GM12892 (cell line): ENCODE measurements at regions not wholly inside any gene's neighbourhood (a gene's known extent, or its start where the extent isn't known, plus 50 kb on each side); places are given as distances from the start of the nearest gene placed in this dataset.

Experiments used
- POLR2A ChIP-seq: IDR thresholded peaks from 2 replicates; pipeline ENCODE4 v1.6.1; 2011; ENCODE audit warnings: low read depth, low read length, control low read depth
- POLR2AphosphoS5 ChIP-seq: IDR thresholded peaks from 2 replicates; pipeline ENCODE4 v1.6.1; 2011; ENCODE audit warnings: low read depth, low read length, control low read depth
- TAF1 ChIP-seq: IDR thresholded peaks from 2 replicates; pipeline ENCODE4 v1.6.1; 2011; ENCODE audit warnings: low read depth, mild to moderate bottlenecking, control low read depth, low read length, borderline replicate concordance

DNA sequence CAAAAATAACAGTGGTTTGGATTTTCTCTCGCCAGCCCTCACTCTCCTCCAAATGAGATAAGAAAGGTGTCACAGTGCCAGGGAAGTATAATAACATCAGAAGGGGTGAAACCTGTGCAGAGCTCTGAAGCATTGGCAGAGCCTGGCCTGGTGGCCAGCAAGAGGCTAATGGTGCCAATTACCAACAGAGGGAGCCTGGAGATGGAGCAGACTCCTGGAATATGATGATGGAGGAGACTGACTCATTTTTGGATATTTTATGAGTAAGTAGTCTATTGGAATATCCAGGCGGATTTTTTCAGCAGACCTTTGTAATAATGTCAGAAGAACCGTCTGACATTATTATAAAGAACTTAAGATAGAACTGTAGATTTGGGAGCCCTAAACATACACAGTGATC, 442.6 kb upstream of the MARCKS start:
- TF ChIP-seq POLR2AphosphoS5 (no peak), TAF1 (no peak), POLR2A (no peak)
